GM19193 (cell line): ENCODE measurements at regions not wholly inside any gene's neighbourhood (a gene's known extent, or its start where the extent isn't known, plus 50 kb on each side); places are given as distances from the start of the nearest gene placed in this dataset.

Experiments
- POLR2A ChIP-seq: IDR thresholded peaks from 4 replicates; pipeline ENCODE4 v1.6.1; 2011; ENCODE audit not compliant: insufficient read depth, insufficient read length; ENCODE audit errors: extremely low read depth

GRCh38 chr6:113488812-113489685 is 368.1 kb upstream of the MARCKS start:
- TF ChIP-seq POLR2A = no peak

GRCh38 chr6:113489952-113490746 is 367.0 kb upstream of the MARCKS start:
- TF ChIP-seq POLR2A = no peak

GRCh38 chr6:113491376-113491775 is 365.8 kb upstream of the MARCKS start:
- no peak for TF ChIP-seq POLR2A

GRCh38 chr6:113493991-113494390 is 363.2 kb upstream of the MARCKS start:
- TF ChIP-seq POLR2A = no peak

- TF ChIP-seq POLR2A = no peak
These were observed 361.6 kb upstream of the MARCKS start for GRCh38 chr6:113495521-113495920.

- no peak for TF ChIP-seq POLR2A
These were observed 361.0 kb upstream of the MARCKS start for GRCh38 chr6:113496166-113496565.

- no peak for TF ChIP-seq POLR2A
These were observed 356.9 kb upstream of the MARCKS start for GRCh38 chr6:113500221-113500620.

GRCh38 chr6:113505084-113505699 is 352.0 kb upstream of the MARCKS start:
- no peak for TF ChIP-seq POLR2A

- TF ChIP-seq POLR2A = no peak
These were observed 348.9 kb upstream of the MARCKS start for GRCh38 chr6:113508249-113508648.

- TF ChIP-seq POLR2A = no peak
These were observed 346.0 kb upstream of the MARCKS start for GRCh38 chr6:113511100-113511499.

- TF ChIP-seq POLR2A = no peak
These were observed 344.6 kb upstream of the MARCKS start for GRCh38 chr6:113512576-113512975.

GRCh38 chr6:113513086-113513485 is 344.1 kb upstream of the MARCKS start:
- TF ChIP-seq POLR2A = no peak

- TF ChIP-seq POLR2A = no peak
These were observed 334.8 kb upstream of the MARCKS start for GRCh38 chr6:113522376-113522775.

GRCh38 chr6:113524826-113525225 is 332.3 kb upstream of the MARCKS start:
- no peak for TF ChIP-seq POLR2A

- TF ChIP-seq POLR2A = no peak
These were observed 330.6 kb upstream of the MARCKS start for GRCh38 chr6:113526553-113526952.
